CD14-positive monocyte (primary cell): ENCODE measurements at regions not wholly inside any gene's neighbourhood (a gene's known extent, or its start where the extent isn't known, plus 50 kb on each side); places are given as distances from the start of the nearest gene placed in this dataset.

ENCODE experiments used
- DNase-seq, 3 donors: peaks; one replicate each; pipeline ENCODE4 v3.0.0-alpha.2; 2011 to 2022
- H2AFZ ChIP-seq: 2 replicates; pipeline ENCODE4 v1.6.0; 2012; ENCODE audit warnings: mild to moderate bottlenecking, low read depth, low read length, inconsistent platforms; ENCODE audit not compliant: insufficient read depth, poor library complexity, severe bottlenecking
- H3K27ac ChIP-seq, 2 donors: 1 replicate in 1 of 2; 2 replicates in 1 of 2; pipeline ENCODE4 v1.5.1; 2012 to 2013; ENCODE audit warnings: low read length in 2 of 2, control low read depth in 1 of 2, inconsistent platforms in 1 of 2, low read depth in 1 of 2, mild to moderate bottlenecking in 1 of 2
- H3K27me3 ChIP-seq, 2 donors: one replicate each; pipeline versions ENCODE4 v1.6.0 to v1.6.1; 2011 to 2013; ENCODE audit warnings: low read length in 2 of 2; ENCODE audit not compliant: control insufficient read depth in 2 of 2, insufficient read depth in 2 of 2
- H3K36me3 ChIP-seq, 2 donors: replicated peaks in 1 of 2; 1 replicate in 1 of 2; 2 replicates in 1 of 2; pipeline versions ENCODE4 v1.5.1 to v1.6.1; 2012 to 2013; ENCODE audit warnings: low read length in 2 of 2, control low read depth in 1 of 2, inconsistent platforms in 1 of 2, mild to moderate bottlenecking in 1 of 2; ENCODE audit not compliant: insufficient read depth in 2 of 2, control insufficient read depth in 1 of 2
- H3K4me1 ChIP-seq, 2 donors: 1 replicate in 1 of 2; 2 replicates in 1 of 2; pipeline versions ENCODE4 v1.5.1 to v1.6.1; 2012 to 2013; ENCODE audit warnings: low read length in 2 of 2, control low read depth in 1 of 2, inconsistent platforms in 1 of 2, mild to moderate bottlenecking in 1 of 2, moderate library complexity in 1 of 2; ENCODE audit not compliant: insufficient read depth in 2 of 2, control insufficient read depth in 1 of 2
- H3K4me2 ChIP-seq: replicated peaks from 2 replicates; pipeline ENCODE3; 2012; ENCODE audit warnings: low read length, moderate library complexity, mild to moderate bottlenecking; ENCODE audit not compliant: poor library complexity, severe bottlenecking; ENCODE audit errors: extremely low read depth
- H3K4me3 ChIP-seq, 3 experiments: fragments of 200-600 bp in 1 of 3; sonication (generic) in 1 of 3; replicated peaks in 1 of 3; 1 replicate in 2 of 3; 2 replicates in 1 of 3; pipeline ENCODE4 v1.5.1; 2011 to 2013; ENCODE audit warnings: low read length in 3 of 3, mild to moderate bottlenecking in 3 of 3, control low read depth in 2 of 3, low read depth in 2 of 3, inconsistent platforms in 1 of 3, moderate library complexity in 1 of 3
- H3K79me2 ChIP-seq: 2 replicates; pipeline ENCODE4 v1.6.0; 2012; ENCODE audit warnings: mild to moderate bottlenecking, control low read depth, inconsistent platforms, low read length, moderate library complexity; ENCODE audit not compliant: insufficient read depth
- H3K9ac ChIP-seq: 2 replicates; pipeline ENCODE4 v1.6.0; 2017; ENCODE audit warnings: low read length, mild to moderate bottlenecking; ENCODE audit not compliant: insufficient read depth, poor library complexity, severe bottlenecking
- H3K9me3 ChIP-seq, 2 donors: replicated peaks in 1 of 2; 1 replicate in 1 of 2; 2 replicates in 1 of 2; pipeline versions ENCODE4 v1.5.1 to v1.6.1; 2012 to 2013; ENCODE audit warnings: low read length in 2 of 2, control low read depth in 1 of 2; ENCODE audit not compliant: control insufficient read depth in 1 of 2, insufficient read depth in 1 of 2
- H4K20me1 ChIP-seq: 2 replicates; pipeline ENCODE4 v1.6.0; 2012; ENCODE audit warnings: mild to moderate bottlenecking, low read length, control low read depth, moderate library complexity; ENCODE audit not compliant: insufficient read depth
- H3K27ac Mint-ChIP-seq, 7 donors: one replicate each; pipeline ENCODE4 v1.8.0; 2020; ENCODE audit warnings: mild to moderate bottlenecking in 7 of 7, mixed read lengths in 7 of 7, moderate library complexity in 6 of 7, inconsistent platforms in 2 of 7
- H3K27me3 Mint-ChIP-seq, 3 donors: one replicate each; pipeline ENCODE4 v1.8.0; 2021 to 2022; ENCODE audit warnings: low read depth in 3 of 3, mild to moderate bottlenecking in 3 of 3, mixed read lengths in 3 of 3, moderate library complexity in 3 of 3, inconsistent platforms in 1 of 3
- H3K36me3 Mint-ChIP-seq, 2 donors: one replicate each; pipeline ENCODE4 v1.8.0; 2020; ENCODE audit warnings: mixed read lengths in 2 of 2, inconsistent platforms in 1 of 2, mild to moderate bottlenecking in 1 of 2
- H3K4me1 Mint-ChIP-seq: one replicate; pipeline ENCODE4 v1.8.0; 2020; ENCODE audit warnings: mild to moderate bottlenecking, mixed read lengths
- H3K4me3 Mint-ChIP-seq, 2 donors: one replicate each; pipeline ENCODE4 v1.8.0; 2020; ENCODE audit warnings: mild to moderate bottlenecking in 2 of 2, mixed read lengths in 2 of 2, moderate library complexity in 1 of 2
- H3K9me3 Mint-ChIP-seq, 7 donors: one replicate each; pipeline ENCODE4 v1.8.0; 2020 to 2022; ENCODE audit warnings: mixed read lengths in 7 of 7, mild to moderate bottlenecking in 6 of 7, moderate library complexity in 6 of 7, inconsistent platforms in 2 of 7
- CTCF ChIP-seq: fragments of 200-600 bp; IDR thresholded peaks from one replicate; pipeline ENCODE4 v1.8.0; 2022; ENCODE audit warnings: antibody characterized with exemption, mild to moderate bottlenecking
- WGBS: methylation state at CpG from one replicate; pipeline ENCODE4 v1.1.5; 2013; ENCODE audit warnings: missing lambda C conversion rate; ENCODE audit not compliant: insufficient coverage; 5-methylcytosine and 5-hydroxymethylcytosine counted together
- intact Hi-C, 2 donors: fragments of 100-400 bp; cut with micrococcal nuclease; formaldehyde crosslinking; loops; one replicate each; pipeline versions ENCODE4 v1.15.0 to v1.15.1; 2023

GRCh38 chr9:109725460-109725859 is 54.5 kb upstream of the PALM2AKAP2 start:
- Mint-ChIP-seq H3K4me1 (no peaks in the 10 kb centered on the region), H3K36me3 (no peaks in the 10 kb centered on the region), H3K27ac (no peak overlapping the region), H3K27me3 (peaks cover 6 to 10% (median 9%) of the 10 kb centered on the region in 3 donors), H3K9me3 (peaks cover 0 to 4% (median 0%) of the 10 kb centered on the region in 7 donors), H3K4me3 (no peak overlapping the region)
- no peaks in the 10 kb centered on the region for H3K9me3 ChIP-seq
- WGBS, result no CpG with 5 or more reads among the region's 4 CpGs
- TF ChIP-seq CTCF, result no peak
- intact Hi-C loops, result no loop called here
- peaks cover 4 to 10% of the 10 kb centered on the region in 2 donors for H3K27me3 ChIP-seq
- no peaks in the 10 kb centered on the region for H3K36me3 ChIP-seq
- H3K4me1 ChIP-seq, result no peaks in the 10 kb centered on the region
- H3K27ac ChIP-seq, result no peak overlapping the region
- no peak overlapping the region for H3K4me3 ChIP-seq
- H2AFZ ChIP-seq, result no peak overlapping the region
- no peak overlapping the region for H3K4me2 ChIP-seq
- no peaks in the 10 kb centered on the region for H3K79me2 ChIP-seq
- no peak overlapping the region for H3K9ac ChIP-seq
- no peak for DNase-seq
- H4K20me1 ChIP-seq, result no peaks in the 10 kb centered on the region

GRCh38 chr9:109726119-109726518 is 53.9 kb upstream of the PALM2AKAP2 start:
- DNase-seq, result no peak
- H3K4me1 ChIP-seq, result no peaks in the 10 kb centered on the region
- H3K36me3 ChIP-seq, result no peaks in the 10 kb centered on the region
- no peak overlapping the region for H3K27ac Mint-ChIP-seq
- peaks cover 9 to 13% (median 10%) of the 10 kb centered on the region in 3 donors for H3K27me3 Mint-ChIP-seq
- H3K27me3 ChIP-seq, result peaks cover 4 to 10% of the 10 kb centered on the region in 2 donors
- H3K9me3 ChIP-seq, result no peaks in the 10 kb centered on the region
- no peak overlapping the region for H3K9ac ChIP-seq
- no peaks in the 10 kb centered on the region for H3K4me1 Mint-ChIP-seq
- H3K27ac ChIP-seq, result no peak overlapping the region
- H3K4me2 ChIP-seq, result no peak overlapping the region
- no peaks in the 10 kb centered on the region for H3K79me2 ChIP-seq
- WGBS, result 88% methylated on average over 3 of the region's 4 CpGs
- H3K36me3 Mint-ChIP-seq, result no peaks in the 10 kb centered on the region
- intact Hi-C loops, result no loop called here
- TF ChIP-seq CTCF, result no peak
- no peak overlapping the region for H3K4me3 ChIP-seq
- H2AFZ ChIP-seq, result no peak overlapping the region
- H4K20me1 ChIP-seq, result no peaks in the 10 kb centered on the region
- no peak overlapping the region for H3K4me3 Mint-ChIP-seq
- H3K9me3 Mint-ChIP-seq, result peaks cover 0 to 4% (median 0%) of the 10 kb centered on the region in 7 donors
